ENCODE measurements at regions not wholly inside any gene's neighbourhood (a gene's known extent, or its start where the extent isn't known, plus 50 kb on each side); places are given as distances from the start of the nearest gene placed in this dataset.

- no peaks in the 10 kb centered on the region for H3K4me1 ChIP-seq (ENCODE audit: control insufficient read depth in 5 of 5, insufficient read depth in 5 of 5, low read length in 5 of 5)
- H3K36me3 ChIP-seq (ENCODE audit: control insufficient read depth in 5 of 5, insufficient read depth in 5 of 5, low read length in 5 of 5): no peaks in the 10 kb centered on the region
- H3K9me3 ChIP-seq (ENCODE audit: control insufficient read depth in 5 of 5, low read length in 5 of 5): peaks cover 0 to 2% (median 0%) of the 10 kb centered on the region in 5 donors
- H3K27me3 ChIP-seq (ENCODE audit: control insufficient read depth in 5 of 5, insufficient read depth in 4 of 5, low read length in 5 of 5): no peaks in the 10 kb centered on the region
- no peak overlapping the region for H3K9ac ChIP-seq (ENCODE audit: low read length in 5 of 5)
- no peak overlapping the region for H3K4me3 ChIP-seq (ENCODE audit: low read depth in 1 of 5, low read length in 5 of 5)
- no peak overlapping the region for H3K27ac ChIP-seq (ENCODE audit: low read depth, low read length)
These were observed 439.2 kb downstream of the C6orf118 start for GRCh38 chr6:164870164-164870563.

- Histone ChIP-seq H3K4me3 (ENCODE audit: low read depth in 1 of 5, low read length in 5 of 5) (no peak overlapping the region), H3K27me3 (ENCODE audit: control insufficient read depth in 5 of 5, insufficient read depth in 4 of 5, low read length in 5 of 5) (peaks cover 0 to 4% (median 0%) of the 10 kb centered on the region in 5 donors), H3K9ac (ENCODE audit: low read length in 5 of 5) (no peak overlapping the region), H3K27ac (ENCODE audit: low read depth, low read length) (no peak overlapping the region), H3K36me3 (ENCODE audit: control insufficient read depth in 5 of 5, insufficient read depth in 5 of 5, low read length in 5 of 5) (no peaks in the 10 kb centered on the region), H3K9me3 (ENCODE audit: control insufficient read depth in 5 of 5, low read length in 5 of 5) (peaks cover 0 to 3% (median 0%) of the 10 kb centered on the region in 5 donors), H3K4me1 (ENCODE audit: control insufficient read depth in 5 of 5, insufficient read depth in 5 of 5, low read length in 5 of 5) (no peaks in the 10 kb centered on the region)
These were observed 447.4 kb downstream of the C6orf118 start for GRCh38 chr6:164861967-164862366.

GRCh38 chr6:164859816-164860215 lies 449.6 kb downstream of the C6orf118 start:
- Histone ChIP-seq H3K9ac (ENCODE audit: low read length in 5 of 5) (no peak overlapping the region), H3K4me3 (ENCODE audit: low read depth in 1 of 5, low read length in 5 of 5) (no peak overlapping the region), H3K27ac (ENCODE audit: low read depth, low read length) (no peak overlapping the region), H3K4me1 (ENCODE audit: control insufficient read depth in 5 of 5, insufficient read depth in 5 of 5, low read length in 5 of 5) (no peaks in the 10 kb centered on the region), H3K36me3 (ENCODE audit: control insufficient read depth in 5 of 5, insufficient read depth in 5 of 5, low read length in 5 of 5) (no peaks in the 10 kb centered on the region), H3K27me3 (ENCODE audit: control insufficient read depth in 5 of 5, insufficient read depth in 4 of 5, low read length in 5 of 5) (peaks cover 0 to 4% (median 0%) of the 10 kb centered on the region in 5 donors), H3K9me3 (ENCODE audit: control insufficient read depth in 5 of 5, low read length in 5 of 5) (peaks cover 0 to 3% (median 0%) of the 10 kb centered on the region in 5 donors)

GRCh38 chr6:164856138-164856537 lies 453.3 kb downstream of the C6orf118 start:
- H3K27ac ChIP-seq (ENCODE audit: low read depth, low read length): no peak overlapping the region
- H3K4me3 ChIP-seq (ENCODE audit: low read depth in 1 of 5, low read length in 5 of 5): no peak overlapping the region

GRCh38 chr6:164855281-164855680 lies 454.1 kb downstream of the C6orf118 start:
- no peaks in the 10 kb centered on the region for H3K36me3 ChIP-seq (ENCODE audit: control insufficient read depth in 5 of 5, insufficient read depth in 5 of 5, low read length in 5 of 5)
- H3K4me3 ChIP-seq (ENCODE audit: low read depth in 1 of 5, low read length in 5 of 5): no peak overlapping the region
- H3K27ac ChIP-seq (ENCODE audit: low read depth, low read length): no peak overlapping the region
- H3K9me3 ChIP-seq (ENCODE audit: control insufficient read depth in 5 of 5, low read length in 5 of 5): no peaks in the 10 kb centered on the region
- no peaks in the 10 kb centered on the region for H3K27me3 ChIP-seq (ENCODE audit: control insufficient read depth in 5 of 5, insufficient read depth in 4 of 5, low read length in 5 of 5)
- H3K4me1 ChIP-seq (ENCODE audit: control insufficient read depth in 5 of 5, insufficient read depth in 5 of 5, low read length in 5 of 5): no peaks in the 10 kb centered on the region
- no peak overlapping the region for H3K9ac ChIP-seq (ENCODE audit: low read length in 5 of 5)

More at GRCh38 chr6:164856138-164856537, 453.3 kb downstream of the C6orf118 start:
- Histone ChIP-seq H3K27me3 (ENCODE audit: control insufficient read depth in 5 of 5, insufficient read depth in 4 of 5, low read length in 5 of 5) (peaks cover 0 to 1% (median 0%) of the 10 kb centered on the region in 5 donors), H3K36me3 (ENCODE audit: control insufficient read depth in 5 of 5, insufficient read depth in 5 of 5, low read length in 5 of 5) (no peaks in the 10 kb centered on the region), H3K9ac (ENCODE audit: low read length in 5 of 5) (no peak overlapping the region), H3K9me3 (ENCODE audit: control insufficient read depth in 5 of 5, low read length in 5 of 5) (no peaks in the 10 kb centered on the region), H3K4me1 (ENCODE audit: control insufficient read depth in 5 of 5, insufficient read depth in 5 of 5, low read length in 5 of 5) (no peaks in the 10 kb centered on the region)

GRCh38 chr6:164854526-164854925 lies 454.9 kb downstream of the C6orf118 start:
- H3K27me3 ChIP-seq (ENCODE audit: control insufficient read depth in 5 of 5, insufficient read depth in 4 of 5, low read length in 5 of 5): no peaks in the 10 kb centered on the region
- H3K27ac ChIP-seq (ENCODE audit: low read depth, low read length): no peak overlapping the region
- H3K9me3 ChIP-seq (ENCODE audit: control insufficient read depth in 5 of 5, low read length in 5 of 5): no peaks in the 10 kb centered on the region
- H3K9ac ChIP-seq (ENCODE audit: low read length in 5 of 5): no peak overlapping the region
- no peak overlapping the region for H3K4me3 ChIP-seq (ENCODE audit: low read depth in 1 of 5, low read length in 5 of 5)
- H3K4me1 ChIP-seq (ENCODE audit: control insufficient read depth in 5 of 5, insufficient read depth in 5 of 5, low read length in 5 of 5): no peaks in the 10 kb centered on the region
- H3K36me3 ChIP-seq (ENCODE audit: control insufficient read depth in 5 of 5, insufficient read depth in 5 of 5, low read length in 5 of 5): no peaks in the 10 kb centered on the region

GRCh38 chr6:164845773-164846172 lies 463.6 kb downstream of the C6orf118 start:
- H3K4me1 ChIP-seq (ENCODE audit: control insufficient read depth in 5 of 5, insufficient read depth in 5 of 5, low read length in 5 of 5): no peaks in the 10 kb centered on the region
- H3K4me3 ChIP-seq (ENCODE audit: low read depth in 1 of 5, low read length in 5 of 5): no peak overlapping the region
- H3K9me3 ChIP-seq (ENCODE audit: control insufficient read depth in 5 of 5, low read length in 5 of 5): no peaks in the 10 kb centered on the region
- H3K27ac ChIP-seq (ENCODE audit: low read depth, low read length): no peak overlapping the region
- H3K9ac ChIP-seq (ENCODE audit: low read length in 5 of 5): no peak overlapping the region
- H3K36me3 ChIP-seq (ENCODE audit: control insufficient read depth in 5 of 5, insufficient read depth in 5 of 5, low read length in 5 of 5): no peaks in the 10 kb centered on the region
- no peaks in the 10 kb centered on the region for H3K27me3 ChIP-seq (ENCODE audit: control insufficient read depth in 5 of 5, insufficient read depth in 4 of 5, low read length in 5 of 5)

- Histone ChIP-seq H3K9ac (ENCODE audit: low read length in 5 of 5) (no peak overlapping the region), H3K4me1 (ENCODE audit: control insufficient read depth in 5 of 5, insufficient read depth in 5 of 5, low read length in 5 of 5) (no peaks in the 10 kb centered on the region), H3K4me3 (ENCODE audit: low read depth in 1 of 5, low read length in 5 of 5) (no peak overlapping the region), H3K36me3 (ENCODE audit: control insufficient read depth in 5 of 5, insufficient read depth in 5 of 5, low read length in 5 of 5) (no peaks in the 10 kb centered on the region), H3K27me3 (ENCODE audit: control insufficient read depth in 5 of 5, insufficient read depth in 4 of 5, low read length in 5 of 5) (no peaks in the 10 kb centered on the region), H3K27ac (ENCODE audit: low read depth, low read length) (no peak overlapping the region), H3K9me3 (ENCODE audit: control insufficient read depth in 5 of 5, low read length in 5 of 5) (peaks cover 0 to 6% (median 2%) of the 10 kb centered on the region in 5 donors)
These were observed 467.3 kb downstream of the C6orf118 start for GRCh38 chr6:164842085-164842484.

- Histone ChIP-seq H3K9me3 (ENCODE audit: control insufficient read depth in 5 of 5, low read length in 5 of 5) (peaks cover 0 to 6% (median 2%) of the 10 kb centered on the region in 5 donors), H3K4me1 (ENCODE audit: control insufficient read depth in 5 of 5, insufficient read depth in 5 of 5, low read length in 5 of 5) (no peaks in the 10 kb centered on the region), H3K27me3 (ENCODE audit: control insufficient read depth in 5 of 5, insufficient read depth in 4 of 5, low read length in 5 of 5) (no peaks in the 10 kb centered on the region), H3K27ac (ENCODE audit: low read depth, low read length) (no peak overlapping the region), H3K36me3 (ENCODE audit: control insufficient read depth in 5 of 5, insufficient read depth in 5 of 5, low read length in 5 of 5) (no peaks in the 10 kb centered on the region), H3K9ac (ENCODE audit: low read length in 5 of 5) (no peak overlapping the region), H3K4me3 (ENCODE audit: low read depth in 1 of 5, low read length in 5 of 5) (no peak overlapping the region)
These were observed 471.3 kb downstream of the C6orf118 start for GRCh38 chr6:164838068-164838615.

- Histone ChIP-seq H3K4me3 (ENCODE audit: low read depth in 1 of 5, low read length in 5 of 5) (no peak overlapping the region), H3K9me3 (ENCODE audit: control insufficient read depth in 5 of 5, low read length in 5 of 5) (peaks cover 0 to 6% (median 2%) of the 10 kb centered on the region in 5 donors), H3K27me3 (ENCODE audit: control insufficient read depth in 5 of 5, insufficient read depth in 4 of 5, low read length in 5 of 5) (no peaks in the 10 kb centered on the region), H3K9ac (ENCODE audit: low read length in 5 of 5) (no peak overlapping the region), H3K4me1 (ENCODE audit: control insufficient read depth in 5 of 5, insufficient read depth in 5 of 5, low read length in 5 of 5) (no peaks in the 10 kb centered on the region), H3K36me3 (ENCODE audit: control insufficient read depth in 5 of 5, insufficient read depth in 5 of 5, low read length in 5 of 5) (no peaks in the 10 kb centered on the region), H3K27ac (ENCODE audit: low read depth, low read length) (no peak overlapping the region)
These were observed 472.9 kb downstream of the C6orf118 start for GRCh38 chr6:164836486-164836885.

Data from subcutaneous abdominal adipose tissue (tissue), 5 donors.